ENCODE measurements at regions not wholly inside any gene's neighbourhood (a gene's known extent, or its start where the extent isn't known, plus 50 kb on each side); places are given as distances from the start of the nearest gene placed in this dataset.

DNA sequence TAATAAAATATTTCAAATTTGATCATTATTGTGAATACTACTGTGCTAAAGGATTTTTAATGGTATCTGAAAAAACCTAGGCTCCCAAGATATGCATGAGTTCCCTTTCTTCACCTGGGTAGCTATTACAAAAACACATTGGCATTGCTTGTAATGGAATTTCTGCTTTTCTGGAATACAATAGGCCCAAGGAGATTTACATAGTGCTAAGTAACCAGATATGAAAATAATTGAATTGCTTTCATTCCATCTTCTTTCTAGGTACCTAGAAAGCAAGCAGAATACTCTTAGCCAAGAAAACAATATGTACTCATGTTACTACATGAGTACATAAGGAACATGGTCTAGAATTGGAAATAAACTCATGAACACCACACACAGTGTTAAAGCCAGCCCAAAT, 291.9 kb downstream of the KCNC2 start:
- Histone ChIP-seq H3K4me1 (ENCODE audit: control insufficient read depth, insufficient read depth, low read depth, low read length) (no peaks in the 10 kb centered on the region), H3K4ac (ENCODE audit: low read depth in 1 of 2, low read length in 2 of 2) (no peak overlapping the region), H3K23ac (ENCODE audit: low read length in 2 of 2) (no peak overlapping the region), H3K4me3 (ENCODE audit: insufficient read depth in 1 of 2, low read depth in 1 of 2, low read length in 2 of 2) (no peak overlapping the region), H3K9me3 (ENCODE audit: control insufficient read depth, low read length) (no peaks in the 10 kb centered on the region), H4K8ac (ENCODE audit: low read length) (no peak overlapping the region), H2BK12ac (ENCODE audit: low read length in 2 of 2) (no peak overlapping the region), H2AFZ (ENCODE audit: low read depth, low read length) (no peak overlapping the region), H3K27me3 (ENCODE audit: control insufficient read depth in 1 of 2, insufficient read depth in 1 of 2, low read length in 2 of 2) (no peaks in the 10 kb centered on the region), H2BK15ac (ENCODE audit: low read depth, poor library complexity, severe bottlenecking) (no peak overlapping the region), H2AK5ac (ENCODE audit: low read length, severe bottlenecking) (no peak overlapping the region), H3K79me1 (replicated peaks; ENCODE audit: low read length, poor library complexity, severe bottlenecking) (no peaks in the 10 kb centered on the region), H2BK5ac (ENCODE audit: low read depth, low read length, poor library complexity, severe bottlenecking) (no peak overlapping the region), H4K91ac (ENCODE audit: low read length) (no peak overlapping the region), H2BK120ac (ENCODE audit: low read depth, low read length) (no peak overlapping the region), H3K14ac (ENCODE audit: low read length in 2 of 2) (no peak overlapping the region), H3K4me2 (ENCODE audit: low read length, poor library complexity, severe bottlenecking) (no peak overlapping the region), H3K36me3 (ENCODE audit: control insufficient read depth in 1 of 2, insufficient read depth in 2 of 2, low read depth in 1 of 2, low read length in 2 of 2) (no peaks in the 10 kb centered on the region), H3K18ac (ENCODE audit: low read depth in 1 of 2, low read length in 2 of 2) (no peak overlapping the region), H3K27ac (ENCODE audit: low read length, poor library complexity, severe bottlenecking) (no peak overlapping the region), H3K9ac (ENCODE audit: low read length) (no peak overlapping the region)
- no peak for DNase-seq

DNA sequence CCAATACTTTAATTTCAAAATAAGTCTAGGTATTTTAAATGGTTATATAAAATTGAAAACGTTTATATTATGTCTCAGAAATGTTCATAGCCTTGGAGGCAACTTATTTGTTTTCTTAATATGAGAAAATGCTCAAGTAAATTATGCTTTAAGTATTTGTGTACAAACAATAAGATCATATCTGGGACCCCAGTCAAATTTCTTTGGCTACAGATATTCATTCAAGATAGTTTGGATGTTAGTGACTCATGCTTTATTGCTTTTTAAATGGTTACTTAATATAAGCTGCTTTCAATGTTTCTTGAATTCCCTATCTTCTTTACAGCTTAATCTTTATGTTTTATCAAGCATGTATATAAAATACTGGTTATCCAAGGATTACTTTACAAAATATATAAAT, 291.3 kb downstream of the KCNC2 start:
- no peaks in the 10 kb centered on the region for H3K27me3 ChIP-seq (ENCODE audit: control insufficient read depth in 1 of 2, insufficient read depth in 1 of 2, low read length in 2 of 2)
- H2BK12ac ChIP-seq (ENCODE audit: low read length in 2 of 2): no peak overlapping the region
- H3K4me2 ChIP-seq (ENCODE audit: low read length, poor library complexity, severe bottlenecking): no peak overlapping the region
- no peak for DNase-seq
- H3K4me1 ChIP-seq (ENCODE audit: control insufficient read depth, insufficient read depth, low read depth, low read length): no peaks in the 10 kb centered on the region
- H2AFZ ChIP-seq (ENCODE audit: low read depth, low read length): no peak overlapping the region
- no peak overlapping the region for H2BK15ac ChIP-seq (ENCODE audit: low read depth, poor library complexity, severe bottlenecking)
- H3K4ac ChIP-seq (ENCODE audit: low read depth in 1 of 2, low read length in 2 of 2): no peak overlapping the region
- no peak overlapping the region for H4K91ac ChIP-seq (ENCODE audit: low read length)
- no peak overlapping the region for H2BK120ac ChIP-seq (ENCODE audit: low read depth, low read length)
- H3K9me3 ChIP-seq (ENCODE audit: control insufficient read depth, low read length): no peaks in the 10 kb centered on the region
- no peak overlapping the region for H4K8ac ChIP-seq (ENCODE audit: low read length)
- H3K27ac ChIP-seq (ENCODE audit: low read length, poor library complexity, severe bottlenecking): no peak overlapping the region
- H2AK5ac ChIP-seq (ENCODE audit: low read length, severe bottlenecking): no peak overlapping the region
- WGBS: no CpG with 5 or more reads among the region's 1 CpG
- no peaks in the 10 kb centered on the region for H3K36me3 ChIP-seq (ENCODE audit: control insufficient read depth in 1 of 2, insufficient read depth in 2 of 2, low read depth in 1 of 2, low read length in 2 of 2)
- H3K4me3 ChIP-seq (ENCODE audit: insufficient read depth in 1 of 2, low read depth in 1 of 2, low read length in 2 of 2): no peak overlapping the region
- no peak overlapping the region for H3K23ac ChIP-seq (ENCODE audit: low read length in 2 of 2)
- no peak overlapping the region for H3K18ac ChIP-seq (ENCODE audit: low read depth in 1 of 2, low read length in 2 of 2)
- H3K9ac ChIP-seq (ENCODE audit: low read length): no peak overlapping the region
- H2BK5ac ChIP-seq (ENCODE audit: low read depth, low read length, poor library complexity, severe bottlenecking): no peak overlapping the region
- H3K14ac ChIP-seq (ENCODE audit: low read length in 2 of 2): no peak overlapping the region
- no peaks in the 10 kb centered on the region for H3K79me1 ChIP-seq (replicated peaks; ENCODE audit: low read length, poor library complexity, severe bottlenecking)

DNA sequence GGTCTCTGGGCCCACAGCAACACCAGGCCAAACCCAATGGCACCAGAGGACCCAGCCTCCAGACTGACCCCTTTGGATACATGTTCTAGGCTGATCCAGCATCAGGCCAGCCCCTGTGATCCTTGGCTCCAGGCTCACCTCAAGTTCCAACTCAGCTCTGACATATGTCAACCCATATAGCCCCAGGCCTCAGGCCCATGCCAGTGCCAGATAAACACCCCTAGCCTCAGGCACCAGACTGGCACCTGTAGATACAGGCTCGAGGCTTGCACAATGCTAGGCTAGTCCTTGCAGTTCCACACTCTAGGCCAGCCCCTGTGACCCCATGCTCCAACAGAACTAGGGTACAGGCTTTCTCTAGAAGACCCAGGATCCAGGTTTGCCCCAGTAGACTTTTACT, 287.5 kb downstream of the KCNC2 start:
- Histone ChIP-seq H3K14ac (ENCODE audit: low read length in 2 of 2) (no peak overlapping the region), H3K4ac (ENCODE audit: low read depth in 1 of 2, low read length in 2 of 2) (no peak overlapping the region), H2BK15ac (ENCODE audit: low read depth, poor library complexity, severe bottlenecking) (no peak overlapping the region), H2AFZ (ENCODE audit: low read depth, low read length) (no peak overlapping the region), H2AK5ac (ENCODE audit: low read length, severe bottlenecking) (no peak overlapping the region), H3K36me3 (ENCODE audit: control insufficient read depth in 1 of 2, insufficient read depth in 2 of 2, low read depth in 1 of 2, low read length in 2 of 2) (no peaks in the 10 kb centered on the region), H4K91ac (ENCODE audit: low read length) (no peak overlapping the region), H3K9me3 (ENCODE audit: control insufficient read depth, low read length) (peaks cover 6% of the 10 kb centered on the region), H4K8ac (ENCODE audit: low read length) (no peak overlapping the region), H2BK5ac (ENCODE audit: low read depth, low read length, poor library complexity, severe bottlenecking) (no peak overlapping the region), H2BK12ac (ENCODE audit: low read length in 2 of 2) (no peak overlapping the region), H2BK120ac (ENCODE audit: low read depth, low read length) (no peak overlapping the region), H3K23ac (ENCODE audit: low read length in 2 of 2) (no peak overlapping the region), H3K18ac (ENCODE audit: low read depth in 1 of 2, low read length in 2 of 2) (no peak overlapping the region), H3K79me1 (replicated peaks; ENCODE audit: low read length, poor library complexity, severe bottlenecking) (no peaks in the 10 kb centered on the region), H3K4me2 (ENCODE audit: low read length, poor library complexity, severe bottlenecking) (no peak overlapping the region), H3K4me1 (ENCODE audit: control insufficient read depth, insufficient read depth, low read depth, low read length) (no peaks in the 10 kb centered on the region), H3K4me3 (ENCODE audit: insufficient read depth in 1 of 2, low read depth in 1 of 2, low read length in 2 of 2) (no peak overlapping the region), H3K27ac (ENCODE audit: low read length, poor library complexity, severe bottlenecking) (no peak overlapping the region), H3K9ac (ENCODE audit: low read length) (no peak overlapping the region), H3K27me3 (ENCODE audit: control insufficient read depth in 1 of 2, insufficient read depth in 1 of 2, low read length in 2 of 2) (no peaks in the 10 kb centered on the region)
- no peak for DNase-seq
- 41% methylated on average over 1 of the region's 1 CpG for WGBS

DNA sequence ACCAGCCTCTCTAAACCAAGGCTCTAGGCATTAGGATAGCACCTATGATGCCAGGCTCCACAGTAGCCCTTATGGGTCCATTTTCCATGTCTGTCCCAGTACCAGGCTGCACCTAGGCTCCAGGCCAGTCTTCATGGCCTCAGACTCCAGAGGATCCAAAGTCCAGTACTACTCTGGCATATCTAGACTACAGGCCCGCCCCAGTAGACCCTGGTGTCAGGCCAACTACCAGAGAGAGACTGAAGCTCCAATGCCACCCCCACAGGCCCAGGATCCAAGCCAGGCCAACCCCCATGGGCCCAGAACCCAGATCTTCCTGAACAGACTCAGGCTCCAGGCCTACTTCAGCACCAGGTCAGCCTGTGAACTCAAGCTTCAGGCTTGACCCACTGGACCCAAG, 287.0 kb downstream of the KCNC2 start:
- Histone ChIP-seq H3K4me2 (ENCODE audit: low read length, poor library complexity, severe bottlenecking) (no peak overlapping the region), H3K4ac (ENCODE audit: low read depth in 1 of 2, low read length in 2 of 2) (no peak overlapping the region), H3K4me1 (ENCODE audit: control insufficient read depth, insufficient read depth, low read depth, low read length) (no peaks in the 10 kb centered on the region), H4K91ac (ENCODE audit: low read length) (no peak overlapping the region), H2BK5ac (ENCODE audit: low read depth, low read length, poor library complexity, severe bottlenecking) (no peak overlapping the region), H3K18ac (ENCODE audit: low read depth in 1 of 2, low read length in 2 of 2) (no peak overlapping the region), H3K14ac (ENCODE audit: low read length in 2 of 2) (no peak overlapping the region), H3K23ac (ENCODE audit: low read length in 2 of 2) (no peak overlapping the region), H3K4me3 (ENCODE audit: insufficient read depth in 1 of 2, low read depth in 1 of 2, low read length in 2 of 2) (no peak overlapping the region), H2BK15ac (ENCODE audit: low read depth, poor library complexity, severe bottlenecking) (no peak overlapping the region), H3K27me3 (ENCODE audit: control insufficient read depth in 1 of 2, insufficient read depth in 1 of 2, low read length in 2 of 2) (no peaks in the 10 kb centered on the region), H2AFZ (ENCODE audit: low read depth, low read length) (no peak overlapping the region), H3K79me1 (replicated peaks; ENCODE audit: low read length, poor library complexity, severe bottlenecking) (no peaks in the 10 kb centered on the region), H2BK12ac (ENCODE audit: low read length in 2 of 2) (no peak overlapping the region), H3K36me3 (ENCODE audit: control insufficient read depth in 1 of 2, insufficient read depth in 2 of 2, low read depth in 1 of 2, low read length in 2 of 2) (no peaks in the 10 kb centered on the region), H3K9me3 (ENCODE audit: control insufficient read depth, low read length) (peaks cover 6% of the 10 kb centered on the region), H4K8ac (ENCODE audit: low read length) (no peak overlapping the region), H2BK120ac (ENCODE audit: low read depth, low read length) (no peak overlapping the region), H3K27ac (ENCODE audit: low read length, poor library complexity, severe bottlenecking) (no peak overlapping the region), H2AK5ac (ENCODE audit: low read length, severe bottlenecking) (no peak overlapping the region), H3K9ac (ENCODE audit: low read length) (no peak overlapping the region)
- no peak for DNase-seq
- WGBS: 56% methylated on average over 1 of the region's 1 CpG
